SU-DHL-6 (cell line): ENCODE measurements at regions not wholly inside any gene's neighbourhood (a gene's known extent, or its start where the extent isn't known, plus 50 kb on each side); places are given as distances from the start of the nearest gene placed in this dataset.

Source experiments
- H2AFZ ChIP-seq: fragments of 200-600 bp; sonication (generic); 2 replicates; pipeline ENCODE4 v1.6.1; 2014; ENCODE audit warnings: low read depth, mild to moderate bottlenecking, moderate library complexity, mixed read lengths, antibody characterized with exemption, low read length; ENCODE audit not compliant: severe bottlenecking
- H3F3A ChIP-seq: fragments of 200-600 bp; shearing (Covaris generic); 2 replicates; pipeline ENCODE4 v1.6.0; 2016; ENCODE audit warnings: antibody characterized with exemption, mild to moderate bottlenecking; ENCODE audit not compliant: insufficient read depth
- H3K27ac ChIP-seq: fragments of 200-600 bp; sonication (generic); 2 replicates; pipeline ENCODE4 v1.5.1; 2016; ENCODE audit warnings: low read depth, mild to moderate bottlenecking, low read length, moderate library complexity, mixed read lengths
- H3K27me3 ChIP-seq: fragments of 200-600 bp; sonication (generic), shearing (Covaris generic); 2 replicates; pipeline ENCODE4 v1.6.0; 2014; ENCODE audit warnings: mild to moderate bottlenecking, low read length
- H3K36me3 ChIP-seq: fragments of 200-600 bp; sonication (generic); 2 replicates; pipeline ENCODE4 v1.6.1; 2014; ENCODE audit warnings: mild to moderate bottlenecking, low read length, mixed read lengths
- H3K4me2 ChIP-seq: fragments of 300-600, 200-600 bp; shearing (Covaris generic), sonication (generic); 2 replicates; pipeline ENCODE4 v1.6.0; 2014; ENCODE audit warnings: low read length, low read depth, mild to moderate bottlenecking; ENCODE audit not compliant: poor library complexity, severe bottlenecking
- H3K4me3 ChIP-seq: fragments of 200-600 bp; sonication (generic); 2 replicates; pipeline ENCODE4 v1.5.1; 2014; ENCODE audit warnings: antibody characterized with exemption, low read length, mild to moderate bottlenecking, mixed read lengths; ENCODE audit not compliant: insufficient read depth, poor library complexity, severe bottlenecking
- H3K79me2 ChIP-seq: fragments of 200-600 bp; sonication (generic); 2 replicates; pipeline ENCODE4 v1.6.1; 2014; ENCODE audit warnings: mild to moderate bottlenecking, low read length, moderate library complexity; ENCODE audit not compliant: insufficient read depth
- H3K9ac ChIP-seq: fragments of 200-600 bp; sonication (generic); 2 replicates; pipeline ENCODE4 v1.7.0; 2014; ENCODE audit warnings: mild to moderate bottlenecking, low read length
- H3K9me2 ChIP-seq: fragments of 200-600 bp; sonication (generic); replicated peaks from 2 replicates; pipeline ENCODE4 v1.6.1; 2014; ENCODE audit warnings: low read length; ENCODE audit not compliant: insufficient read depth
- H3K9me3 ChIP-seq: fragments of 200-600 bp; sonication (generic); 2 replicates; pipeline ENCODE4 v1.6.1; 2014; ENCODE audit warnings: low read length, mixed read lengths; ENCODE audit not compliant: insufficient read depth
- H4K20me1 ChIP-seq: fragments of 200-600 bp; sonication (generic); 2 replicates; pipeline ENCODE4 v1.6.1; 2014; ENCODE audit warnings: low read depth, mild to moderate bottlenecking, antibody characterized with exemption, low read length, moderate library complexity, mixed read lengths
- CTCF ChIP-seq: fragments of 200-600 bp; sonication (generic); IDR thresholded peaks from one replicate; pipeline ENCODE4 v1.5.1; 2017; ENCODE audit warnings: antibody characterized with exemption, mild to moderate bottlenecking, low read length, moderate library complexity; ENCODE audit not compliant: insufficient read depth, poor library complexity, severe bottlenecking
- EZH2phosphoT487 ChIP-seq: fragments of 200-600 bp; sonication (generic), shearing (Covaris generic); conservative IDR thresholded peaks from 2 replicates; pipeline ENCODE4 v1.6.1; 2018; ENCODE audit warnings: mild to moderate bottlenecking, antibody characterized with exemption, low read length, moderate library complexity, mixed read lengths

DNA sequence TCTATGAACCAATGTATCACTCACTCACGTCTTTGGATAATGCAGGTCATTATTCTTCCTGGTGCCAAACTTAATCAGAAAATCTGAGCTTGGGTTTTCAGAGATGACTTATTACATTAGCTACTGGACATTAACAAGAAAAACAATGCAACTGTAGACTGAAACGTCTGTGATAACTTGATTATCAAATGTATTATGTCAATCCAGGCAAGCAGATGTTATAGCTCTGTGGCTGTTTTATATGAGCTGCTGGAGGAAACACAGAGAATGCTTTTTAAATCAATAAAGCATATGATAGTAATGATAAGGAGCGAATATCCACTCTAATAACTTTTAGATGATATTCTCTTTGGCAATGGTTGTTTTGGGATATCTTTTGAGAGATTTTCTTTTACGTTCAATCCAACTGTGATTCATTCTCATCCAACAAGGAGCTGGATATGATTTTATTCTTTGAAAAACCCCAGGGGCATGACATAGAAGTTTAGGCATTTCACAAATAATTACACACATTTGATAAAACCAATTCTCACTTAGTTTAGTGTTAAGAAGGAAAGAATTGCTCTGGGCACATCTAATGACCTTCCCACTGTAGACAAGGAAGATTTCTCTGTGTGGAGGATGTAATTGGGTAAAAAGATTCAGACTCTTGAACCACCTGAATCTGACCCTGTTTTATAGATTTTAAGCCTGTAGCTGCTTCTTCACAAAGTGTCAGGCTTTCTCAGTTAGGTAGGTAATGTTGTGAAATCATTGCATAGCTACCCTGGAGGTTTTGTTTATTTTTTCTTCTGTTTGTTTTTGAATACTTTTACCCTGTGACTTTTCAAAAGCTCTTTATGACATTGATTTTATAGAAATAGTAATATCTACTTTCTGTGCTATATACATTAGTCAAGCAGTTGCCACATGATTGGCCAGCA lies 1124.7 kb downstream of the DNAJB9 start:
- Histone ChIP-seq H3K27ac (no peak overlapping the region), H3F3A (no peaks in the 10 kb centered on the region), H3K79me2 (no peaks in the 10 kb centered on the region), H3K9me2 (no peaks in the 10 kb centered on the region), H3K9ac (no peak overlapping the region), H3K27me3 (no peaks in the 10 kb centered on the region), H3K4me2 (no peak overlapping the region), H3K9me3 (no peaks in the 10 kb centered on the region), H3K4me3 (no peak overlapping the region), H4K20me1 (no peaks in the 10 kb centered on the region), H2AFZ (no peak overlapping the region), H3K36me3 (no peaks in the 10 kb centered on the region)
- no peak for TF ChIP-seq CTCF
- no peak for TF ChIP-seq EZH2phosphoT487

- H3K79me2 ChIP-seq = no peaks in the 10 kb centered on the region
- no peak overlapping the region for H3K4me3 ChIP-seq
- H3K9me3 ChIP-seq = no peaks in the 10 kb centered on the region
- H2AFZ ChIP-seq = no peak overlapping the region
- H4K20me1 ChIP-seq = no peaks in the 10 kb centered on the region
- H3K27ac ChIP-seq = no peak overlapping the region
- no peaks in the 10 kb centered on the region for H3K27me3 ChIP-seq
- H3F3A ChIP-seq = no peaks in the 10 kb centered on the region
- no peaks in the 10 kb centered on the region for H3K9me2 ChIP-seq
- H3K9ac ChIP-seq = no peak overlapping the region
- H3K36me3 ChIP-seq = no peaks in the 10 kb centered on the region
- TF ChIP-seq EZH2phosphoT487 (no peak), CTCF (no peak)
- H3K4me2 ChIP-seq = no peak overlapping the region
These were observed 1125.7 kb downstream of the DNAJB9 start for GRCh38 chr7:109695419-109695818.

DNA sequence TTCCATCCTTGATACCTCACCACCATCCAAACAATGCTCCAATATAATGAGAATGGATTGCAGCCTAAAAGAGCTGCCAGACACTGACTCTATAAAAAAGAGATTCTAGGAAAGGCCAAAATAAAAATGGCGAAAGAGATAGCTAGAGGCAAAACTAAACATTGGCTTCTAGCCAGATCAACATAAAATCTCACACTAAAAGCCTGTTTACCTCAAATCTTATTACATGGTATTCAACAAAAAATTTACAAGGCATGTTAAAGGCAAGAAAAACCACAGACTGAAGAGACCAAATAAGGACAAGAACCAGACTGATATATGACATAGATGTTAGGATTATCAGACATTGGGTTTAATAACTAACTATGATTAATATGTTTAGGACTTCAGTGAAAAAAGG lies 1127.0 kb downstream of the DNAJB9 start:
- TF ChIP-seq CTCF (no peak), EZH2phosphoT487 (no peak)
- H3K79me2 ChIP-seq = no peaks in the 10 kb centered on the region
- H2AFZ ChIP-seq = no peak overlapping the region
- no peaks in the 10 kb centered on the region for H3K36me3 ChIP-seq
- no peak overlapping the region for H3K9ac ChIP-seq
- H3K9me3 ChIP-seq = no peaks in the 10 kb centered on the region
- no peak overlapping the region for H3K4me2 ChIP-seq
- H3F3A ChIP-seq = no peaks in the 10 kb centered on the region
- no peaks in the 10 kb centered on the region for H3K27me3 ChIP-seq
- H3K27ac ChIP-seq = no peak overlapping the region
- H3K4me3 ChIP-seq = no peak overlapping the region
- no peaks in the 10 kb centered on the region for H4K20me1 ChIP-seq
- H3K9me2 ChIP-seq = no peaks in the 10 kb centered on the region
